ENCODE measurements at regions not wholly inside any gene's neighbourhood (a gene's known extent, or its start where the extent isn't known, plus 50 kb on each side); places are given as distances from the start of the nearest gene placed in this dataset.

DNA sequence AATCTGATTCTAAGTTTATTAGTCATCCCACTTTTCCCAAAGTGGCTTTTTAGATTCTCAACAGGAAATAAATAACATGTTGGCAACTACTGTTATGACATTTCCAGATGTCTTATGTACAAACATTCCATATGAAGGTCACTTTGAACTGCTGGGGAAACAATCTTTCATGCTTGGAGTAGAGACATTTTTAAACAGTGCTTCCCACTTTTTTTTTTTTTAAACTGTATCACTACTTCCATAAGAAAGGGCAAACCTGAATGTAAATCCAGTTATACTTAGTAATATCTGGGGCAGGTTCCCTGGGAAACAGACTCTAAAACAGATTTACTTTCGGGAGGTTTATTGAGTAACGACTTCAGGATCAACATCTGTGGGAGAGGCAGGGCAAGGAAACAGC is 473.8 kb downstream of the TAFA4 start:
- TF ChIP-seq CTCF (IDR thresholded peaks at IDR 0.05 in 8 of 11, conservative IDR thresholded peaks at IDR 0.05 in 3 of 11) (no peak), POLR2A (IDR thresholded peaks at IDR 0.05) (no peak), POLR2AphosphoS5 (IDR thresholded peaks at IDR 0.05) (no peak)
